ENCODE measurements at regions not wholly inside any gene's neighbourhood (a gene's known extent, or its start where the extent isn't known, plus 50 kb on each side); places are given as distances from the start of the nearest gene placed in this dataset.

DNA sequence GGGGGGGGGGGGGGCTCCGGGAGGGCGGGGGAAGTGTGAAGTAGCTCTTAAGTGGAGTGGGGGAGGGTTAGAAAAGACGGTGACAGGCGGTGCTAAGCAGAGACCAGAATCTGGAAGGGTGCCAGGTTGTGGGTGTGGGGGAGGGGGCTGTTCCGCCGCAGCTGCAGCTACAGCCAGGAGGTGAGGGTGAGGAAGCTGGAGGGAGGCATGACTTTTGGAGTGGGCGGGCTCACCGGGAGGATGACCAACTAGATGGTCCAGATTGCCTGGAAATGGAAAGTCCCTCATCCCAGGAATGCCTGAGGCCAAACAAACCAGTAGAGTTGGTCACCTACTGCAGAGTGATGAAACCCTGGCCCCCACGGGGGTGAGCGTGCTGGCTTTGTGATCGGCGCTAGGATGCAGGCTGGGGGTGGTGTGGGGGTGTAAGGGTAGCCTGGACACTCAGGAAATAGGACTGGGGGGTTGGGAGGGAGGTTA is 158.1 kb upstream of the SHB start:
- no peaks in the 10 kb centered on the region for H3K36me3 ChIP-seq
- no peaks in the 10 kb centered on the region for H3K9me3 ChIP-seq
- no peak overlapping the region for H3K27ac ChIP-seq
- H3K27me3 ChIP-seq: peaks cover 9% of the 10 kb centered on the region
- WGBS: 4% methylated on average over 10 of the region's 12 CpGs
- peaks cover 11% of the 10 kb centered on the region for H3K4me1 ChIP-seq
- TF ChIP-seq, protein P1, sequence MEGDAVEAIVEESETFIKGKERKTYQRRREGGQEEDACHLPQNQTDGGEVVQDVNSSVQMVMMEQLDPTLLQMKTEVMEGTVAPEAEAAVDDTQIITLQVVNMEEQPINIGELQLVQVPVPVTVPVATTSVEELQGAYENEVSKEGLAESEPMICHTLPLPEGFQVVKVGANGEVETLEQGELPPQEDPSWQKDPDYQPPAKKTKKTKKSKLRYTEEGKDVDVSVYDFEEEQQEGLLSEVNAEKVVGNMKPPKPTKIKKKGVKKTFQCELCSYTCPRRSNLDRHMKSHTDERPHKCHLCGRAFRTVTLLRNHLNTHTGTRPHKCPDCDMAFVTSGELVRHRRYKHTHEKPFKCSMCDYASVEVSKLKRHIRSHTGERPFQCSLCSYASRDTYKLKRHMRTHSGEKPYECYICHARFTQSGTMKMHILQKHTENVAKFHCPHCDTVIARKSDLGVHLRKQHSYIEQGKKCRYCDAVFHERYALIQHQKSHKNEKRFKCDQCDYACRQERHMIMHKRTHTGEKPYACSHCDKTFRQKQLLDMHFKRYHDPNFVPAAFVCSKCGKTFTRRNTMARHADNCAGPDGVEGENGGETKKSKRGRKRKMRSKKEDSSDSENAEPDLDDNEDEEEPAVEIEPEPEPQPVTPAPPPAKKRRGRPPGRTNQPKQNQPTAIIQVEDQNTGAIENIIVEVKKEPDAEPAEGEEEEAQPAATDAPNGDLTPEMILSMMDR (IDR thresholded peaks at IDR 0.05): no peak
- no peak for TF ChIP-seq POLR2AphosphoS5 (IDR thresholded peaks at IDR 0.05)
- TF ChIP-seq POLR2A (IDR thresholded peaks at IDR 0.05): no peak
- no peak for TF ChIP-seq EP300 (IDR thresholded peaks at IDR 0.05)
- no peak for DNase-seq (ENCODE audit: low spot score in 2 of 2)
- peak overlapping the region; percentile 11 for H3K4me3 ChIP-seq

DNA sequence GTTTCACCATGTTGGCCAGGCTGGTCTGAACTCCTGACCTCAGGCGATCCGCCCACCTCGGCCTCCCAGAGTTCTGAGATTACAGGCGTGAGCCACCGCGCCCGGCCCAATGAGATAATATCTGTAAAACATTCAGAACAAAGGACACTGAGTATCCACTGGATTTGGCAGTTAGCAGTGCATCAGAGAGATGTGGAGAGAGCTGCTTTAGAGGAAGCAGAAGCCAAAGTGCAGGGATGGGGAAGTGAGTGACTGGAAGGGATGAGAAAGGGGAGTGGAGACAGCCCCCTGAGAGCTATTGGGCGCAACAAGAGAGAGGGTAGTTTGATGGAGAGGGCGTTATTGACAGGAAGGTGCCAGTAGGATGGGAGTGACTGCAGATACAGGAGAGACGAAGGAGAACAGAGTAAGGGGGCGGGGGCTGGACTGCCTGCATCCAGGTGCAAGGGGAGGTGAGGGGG is 157.5 kb upstream of the SHB start:
- H3K4me3 ChIP-seq: no peak overlapping the region
- H3K9me3 ChIP-seq: no peaks in the 10 kb centered on the region
- no peak for TF ChIP-seq POLR2A (IDR thresholded peaks at IDR 0.05)
- no peak for TF ChIP-seq EP300 (IDR thresholded peaks at IDR 0.05)
- no peak for TF ChIP-seq POLR2AphosphoS5 (IDR thresholded peaks at IDR 0.05)
- TF ChIP-seq, protein P1 (IDR thresholded peaks at IDR 0.05): no peak
- DNase-seq (ENCODE audit: low spot score in 2 of 2): no peak
- 18% methylated on average over 11 of the region's 11 CpGs for WGBS
- H3K36me3 ChIP-seq: no peaks in the 10 kb centered on the region
- peaks cover 11% of the 10 kb centered on the region for H3K4me1 ChIP-seq
- no peak overlapping the region for H3K27ac ChIP-seq
- H3K27me3 ChIP-seq: peaks cover 9% of the 10 kb centered on the region

DNA sequence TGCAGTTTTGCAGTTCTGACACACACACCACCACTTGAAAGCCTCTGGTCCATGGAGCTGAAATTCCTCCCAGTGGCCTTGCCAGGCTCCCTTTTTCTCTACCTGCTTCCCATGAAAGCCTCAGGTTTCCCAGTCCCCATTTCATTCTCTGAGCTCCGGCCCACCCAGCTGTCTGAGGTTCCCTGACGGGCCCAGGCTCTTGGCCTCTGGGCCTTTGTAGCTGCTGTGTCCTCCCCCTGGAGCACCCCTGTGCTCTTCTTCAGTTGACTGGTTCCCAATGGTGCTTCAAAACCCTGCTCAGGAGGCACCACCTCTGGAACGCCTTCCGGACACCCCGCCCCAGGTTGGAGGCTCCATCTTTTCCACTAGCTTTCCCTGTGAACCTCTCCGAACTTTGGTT is 155.9 kb upstream of the SHB start:
- peaks cover 11% of the 10 kb centered on the region for H3K4me1 ChIP-seq
- peaks cover 9% of the 10 kb centered on the region for H3K27me3 ChIP-seq
- H3K9me3 ChIP-seq: no peaks in the 10 kb centered on the region
- no peak overlapping the region for H3K4me3 ChIP-seq
- H3K36me3 ChIP-seq: no peaks in the 10 kb centered on the region
- WGBS: 90% methylated on average over 6 of the region's 6 CpGs
- no peak for DNase-seq (ENCODE audit: low spot score in 2 of 2)
- TF ChIP-seq POLR2AphosphoS5 (IDR thresholded peaks at IDR 0.05) (no peak), EP300 (IDR thresholded peaks at IDR 0.05) (no peak), POLR2A (IDR thresholded peaks at IDR 0.05) (no peak)
- TF ChIP-seq, protein P1 (IDR thresholded peaks at IDR 0.05): no peak
- no peak overlapping the region for H3K27ac ChIP-seq

DNA sequence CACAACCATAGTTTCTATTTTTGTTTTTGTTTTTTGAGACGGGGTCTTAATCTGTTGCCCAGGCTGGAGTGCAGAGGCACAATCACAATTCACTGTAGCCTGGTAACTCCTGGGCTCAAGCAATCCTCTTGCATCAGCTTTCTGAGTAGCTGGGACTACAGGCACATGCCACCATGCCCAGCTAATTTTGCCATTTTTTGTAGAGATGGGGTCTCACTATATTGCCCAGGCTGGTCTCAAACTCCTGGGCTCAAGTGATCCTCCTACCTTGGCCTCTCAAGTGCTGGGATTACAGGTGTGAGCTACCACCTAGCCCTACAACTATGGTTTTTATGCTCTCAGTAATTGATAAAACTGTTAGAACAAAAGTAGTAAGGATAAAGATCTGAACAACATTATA is 147.5 kb upstream of the SHB start:
- no peak for TF ChIP-seq POLR2AphosphoS5 (IDR thresholded peaks at IDR 0.05)
- no peak for TF ChIP-seq POLR2A (IDR thresholded peaks at IDR 0.05)
- no peak for TF ChIP-seq EP300 (IDR thresholded peaks at IDR 0.05)
- TF ChIP-seq, protein P1 (IDR thresholded peaks at IDR 0.05): no peak
- no peaks in the 10 kb centered on the region for H3K4me1 ChIP-seq
- no peak overlapping the region for H3K27ac ChIP-seq
- WGBS: 97% methylated on average over 1 of the region's 1 CpG
- no peaks in the 10 kb centered on the region for H3K9me3 ChIP-seq
- H3K36me3 ChIP-seq: no peaks in the 10 kb centered on the region
- DNase-seq (ENCODE audit: low spot score in 2 of 2): no peak
- H3K4me3 ChIP-seq: no peak overlapping the region
- H3K27me3 ChIP-seq: no peaks in the 10 kb centered on the region

DNA sequence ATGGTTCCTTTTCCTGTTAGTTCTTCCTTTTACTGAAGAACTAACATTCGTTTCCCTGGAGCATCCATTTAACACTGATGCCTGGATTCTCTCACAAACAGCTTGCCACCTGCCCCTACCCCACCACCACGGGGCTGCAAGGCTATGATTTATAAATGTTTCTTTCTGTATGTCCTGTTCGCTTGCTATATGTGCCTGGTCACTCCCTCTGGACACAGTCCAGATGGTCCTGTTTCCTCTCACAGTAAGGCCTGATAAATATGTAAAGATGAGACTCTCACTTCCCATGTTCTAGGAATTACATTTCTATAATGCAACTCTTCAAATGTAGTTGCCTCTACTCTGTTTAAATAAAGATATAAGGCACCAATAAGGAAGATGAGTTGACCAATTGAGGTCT is 146.4 kb upstream of the SHB start:
- Histone ChIP-seq H3K27me3 (no peaks in the 10 kb centered on the region), H3K4me3 (no peak overlapping the region), H3K4me1 (no peaks in the 10 kb centered on the region), H3K9me3 (no peaks in the 10 kb centered on the region), H3K27ac (no peak overlapping the region), H3K36me3 (no peaks in the 10 kb centered on the region)
- TF ChIP-seq POLR2AphosphoS5 (IDR thresholded peaks at IDR 0.05): no peak
- TF ChIP-seq, protein P1 (IDR thresholded peaks at IDR 0.05): no peak
- TF ChIP-seq EP300 (IDR thresholded peaks at IDR 0.05): no peak
- no peak for TF ChIP-seq POLR2A (IDR thresholded peaks at IDR 0.05)
- WGBS: 51% methylated on average over 3 of the region's 3 CpGs
- DNase-seq (ENCODE audit: low spot score in 2 of 2): no peak
